ENCODE measurements at regions not wholly inside any gene's neighbourhood (a gene's known extent, or its start where the extent isn't known, plus 50 kb on each side); places are given as distances from the start of the nearest gene placed in this dataset.

GRCh38 chr9:7606591-7606990 lies 193.0 kb downstream of the DMAC1 start:
- Histone ChIP-seq H3K9me3 (ENCODE audit: insufficient read depth, low read depth, low read length) (no peaks in the 10 kb centered on the region), H3K79me2 (ENCODE audit: insufficient read depth, low read length) (no peaks in the 10 kb centered on the region), H3K9me2 (replicated peaks; ENCODE audit: low read depth, low read length) (no peaks in the 10 kb centered on the region), H3K27me3 (ENCODE audit: insufficient read depth, low read length, poor library complexity, severe bottlenecking) (no peaks in the 10 kb centered on the region), H3F3A (ENCODE audit: low read depth) (no peaks in the 10 kb centered on the region), H3K4me1 (ENCODE audit: insufficient read depth, low read length, poor library complexity, severe bottlenecking) (no peaks in the 10 kb centered on the region), H3K4me3 (ENCODE audit: low read length, poor library complexity, severe bottlenecking) (no peak overlapping the region), H4K20me1 (ENCODE audit: insufficient read depth, low read length, poor library complexity, severe bottlenecking) (no peaks in the 10 kb centered on the region), H3K4me2 (ENCODE audit: low read depth, low read length, poor library complexity, severe bottlenecking) (no peak overlapping the region), H2AFZ (ENCODE audit: low read length) (no peak overlapping the region), H3K36me3 (ENCODE audit: insufficient read depth, low read length) (no peaks in the 10 kb centered on the region), H3K9ac (ENCODE audit: low read depth, low read length, poor library complexity, severe bottlenecking) (no peak overlapping the region)
- TF ChIP-seq CTCF (conservative IDR thresholded peaks at IDR 0.05; ENCODE audit: low read length): no peak
- no peak for TF ChIP-seq EZH2phosphoT487 (IDR thresholded peaks at IDR 0.05; ENCODE audit: borderline replicate concordance)

GRCh38 chr9:7601739-7602138 lies 197.8 kb downstream of the DMAC1 start:
- TF ChIP-seq EZH2phosphoT487 (IDR thresholded peaks at IDR 0.05; ENCODE audit: borderline replicate concordance) (no peak), CTCF (conservative IDR thresholded peaks at IDR 0.05; ENCODE audit: low read length) (no peak)
- no peaks in the 10 kb centered on the region for H3F3A ChIP-seq (ENCODE audit: low read depth)
- H3K9me2 ChIP-seq (replicated peaks; ENCODE audit: low read depth, low read length): no peaks in the 10 kb centered on the region
- H3K36me3 ChIP-seq (ENCODE audit: insufficient read depth, low read length): no peaks in the 10 kb centered on the region
- no peaks in the 10 kb centered on the region for H3K79me2 ChIP-seq (ENCODE audit: insufficient read depth, low read length)
- H4K20me1 ChIP-seq (ENCODE audit: insufficient read depth, low read length, poor library complexity, severe bottlenecking): no peaks in the 10 kb centered on the region
- no peak overlapping the region for H3K4me3 ChIP-seq (ENCODE audit: low read length, poor library complexity, severe bottlenecking)
- no peaks in the 10 kb centered on the region for H3K27me3 ChIP-seq (ENCODE audit: insufficient read depth, low read length, poor library complexity, severe bottlenecking)
- no peaks in the 10 kb centered on the region for H3K4me1 ChIP-seq (ENCODE audit: insufficient read depth, low read length, poor library complexity, severe bottlenecking)
- no peak overlapping the region for H3K9ac ChIP-seq (ENCODE audit: low read depth, low read length, poor library complexity, severe bottlenecking)
- no peak overlapping the region for H3K4me2 ChIP-seq (ENCODE audit: low read depth, low read length, poor library complexity, severe bottlenecking)
- no peak overlapping the region for H2AFZ ChIP-seq (ENCODE audit: low read length)
- H3K9me3 ChIP-seq (ENCODE audit: insufficient read depth, low read depth, low read length): no peaks in the 10 kb centered on the region

GRCh38 chr9:7597716-7598115 lies 201.9 kb downstream of the DMAC1 start:
- Histone ChIP-seq H3F3A (ENCODE audit: low read depth) (no peaks in the 10 kb centered on the region), H2AFZ (ENCODE audit: low read length) (no peak overlapping the region), H3K4me3 (ENCODE audit: low read length, poor library complexity, severe bottlenecking) (no peak overlapping the region), H3K36me3 (ENCODE audit: insufficient read depth, low read length) (no peaks in the 10 kb centered on the region), H3K9me2 (replicated peaks; ENCODE audit: low read depth, low read length) (no peaks in the 10 kb centered on the region), H3K9me3 (ENCODE audit: insufficient read depth, low read depth, low read length) (peaks cover 14% of the 10 kb centered on the region; the same call in 1 of the 2 replicates), H4K20me1 (ENCODE audit: insufficient read depth, low read length, poor library complexity, severe bottlenecking) (no peaks in the 10 kb centered on the region), H3K79me2 (ENCODE audit: insufficient read depth, low read length) (no peaks in the 10 kb centered on the region), H3K4me1 (ENCODE audit: insufficient read depth, low read length, poor library complexity, severe bottlenecking) (peaks cover 3% of the 10 kb centered on the region), H3K4me2 (ENCODE audit: low read depth, low read length, poor library complexity, severe bottlenecking) (no peak overlapping the region), H3K27me3 (ENCODE audit: insufficient read depth, low read length, poor library complexity, severe bottlenecking) (no peaks in the 10 kb centered on the region), H3K9ac (ENCODE audit: low read depth, low read length, poor library complexity, severe bottlenecking) (no peak overlapping the region)
- TF ChIP-seq EZH2phosphoT487 (IDR thresholded peaks at IDR 0.05; ENCODE audit: borderline replicate concordance) (no peak), CTCF (conservative IDR thresholded peaks at IDR 0.05; ENCODE audit: low read length) (no peak)

All from Loucy (cell line).